NOMO-1 (cell line): ENCODE measurements at regions not wholly inside any gene's neighbourhood (a gene's known extent, or its start where the extent isn't known, plus 50 kb on each side); places are given as distances from the start of the nearest gene placed in this dataset.
A peak's percentile ranks its signal among the peaks of the same experiment; 100 is the strongest.
"Not testable (repeated sequence)": the region's sequence is repeated elsewhere in the genome, so short reads cannot be mapped to it uniquely, and the experiment has no call there.

Experiments used
- DNase-seq, 2 experiments: peaks; one replicate each; lab custom pipeline; 2025; ENCODE audit not compliant: unreplicated experiment in 2 of 2; lab: John Stamatoyannopoulos, UW

DNA sequence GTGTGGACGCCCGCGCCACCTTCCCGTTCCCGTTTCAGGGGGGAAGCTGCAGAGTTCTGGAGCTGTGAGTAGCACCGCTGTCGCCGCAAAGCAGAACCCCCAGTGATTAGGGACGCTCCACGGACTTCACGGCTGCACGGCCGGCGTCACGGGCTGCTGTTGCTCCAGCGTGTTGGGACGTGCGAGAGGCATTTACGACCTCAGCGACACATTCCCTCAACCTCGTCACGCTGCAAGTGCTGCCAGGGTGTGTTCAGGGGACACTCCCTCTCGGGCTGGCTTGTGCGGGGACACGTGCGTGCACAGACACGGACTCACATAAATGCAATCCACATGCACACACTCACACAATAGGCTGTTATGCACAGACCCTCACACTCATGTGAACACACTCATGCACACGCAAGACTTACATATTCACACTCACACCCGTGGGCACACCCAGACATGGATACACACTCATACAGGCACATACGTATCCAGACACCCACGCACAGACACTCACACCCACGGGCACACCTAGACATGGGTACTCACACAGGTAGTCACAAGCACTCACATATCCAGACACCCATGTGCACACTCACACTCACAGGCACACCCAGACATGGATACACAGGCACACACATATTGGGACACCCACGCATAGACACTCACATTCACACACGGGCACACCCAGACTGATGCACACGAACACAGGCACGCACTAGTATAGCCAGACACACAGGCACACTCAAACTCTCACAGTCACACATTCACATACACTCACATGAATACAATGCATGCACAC lies 198.0 kb upstream of the ZNF469 start:
- DNase-seq: not testable (repeated sequence)

DNA sequence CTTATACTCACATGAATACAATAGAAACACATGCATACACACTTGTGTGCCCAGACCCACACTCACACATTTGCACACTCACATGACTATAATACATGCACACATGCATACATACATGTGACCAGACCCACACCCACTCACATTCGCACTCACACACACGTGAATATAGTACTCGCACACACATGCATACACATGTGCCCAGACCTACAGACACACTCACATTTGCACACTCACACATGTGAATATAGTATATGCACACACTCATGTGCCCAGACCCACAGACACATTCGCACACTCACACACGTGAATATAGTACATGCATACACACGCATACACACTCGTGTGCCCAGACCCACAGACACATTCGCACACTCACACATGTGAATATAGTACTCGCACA lies 197.4 kb upstream of the ZNF469 start:
- DNase-seq: not testable (repeated sequence)

DNA sequence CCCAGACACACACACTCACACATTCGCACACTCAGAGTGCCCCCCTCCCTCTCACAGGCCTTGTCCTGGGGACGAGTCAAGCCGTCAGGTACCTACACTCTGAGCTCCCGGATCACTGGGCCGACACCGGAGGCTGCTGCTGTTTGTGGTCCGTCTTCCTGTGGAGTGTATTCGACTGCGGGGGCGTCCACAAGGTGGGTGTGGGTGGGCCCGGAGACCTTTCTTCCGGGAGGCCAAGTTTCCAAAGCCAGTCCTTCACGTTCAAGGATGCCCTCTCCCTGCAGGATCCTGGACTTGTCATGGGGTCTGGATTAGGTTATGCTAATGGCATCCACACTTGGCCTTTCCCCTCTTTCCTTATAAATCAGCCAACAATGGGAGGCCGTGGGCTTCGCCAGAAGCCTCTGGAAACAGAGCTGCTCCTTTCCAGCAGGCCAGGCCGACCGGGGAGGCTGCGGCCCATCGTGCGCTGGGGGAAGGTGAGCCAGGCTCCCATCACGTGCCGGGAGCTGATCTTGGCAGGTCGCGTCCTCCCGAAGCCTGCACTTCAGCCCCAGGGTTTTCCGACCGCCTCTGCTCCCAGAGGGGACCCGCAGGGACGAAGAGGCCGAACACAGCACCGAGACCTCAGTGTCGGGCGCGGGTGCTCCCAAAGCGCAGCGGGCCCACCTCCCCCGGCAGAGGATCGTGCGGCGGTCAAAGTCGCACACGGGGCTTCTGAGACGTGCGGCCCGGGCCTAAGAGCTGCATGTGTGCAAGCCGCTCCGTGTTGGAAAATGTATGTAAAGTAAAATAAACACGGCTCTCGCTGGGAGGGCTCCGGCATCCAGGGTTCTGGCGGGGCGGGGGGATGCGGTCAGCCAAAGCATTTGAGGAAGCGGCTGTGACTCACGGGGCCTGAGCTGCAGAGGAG lies 196.5 kb upstream of the ZNF469 start:
- not testable (repeated sequence) for DNase-seq

DNA sequence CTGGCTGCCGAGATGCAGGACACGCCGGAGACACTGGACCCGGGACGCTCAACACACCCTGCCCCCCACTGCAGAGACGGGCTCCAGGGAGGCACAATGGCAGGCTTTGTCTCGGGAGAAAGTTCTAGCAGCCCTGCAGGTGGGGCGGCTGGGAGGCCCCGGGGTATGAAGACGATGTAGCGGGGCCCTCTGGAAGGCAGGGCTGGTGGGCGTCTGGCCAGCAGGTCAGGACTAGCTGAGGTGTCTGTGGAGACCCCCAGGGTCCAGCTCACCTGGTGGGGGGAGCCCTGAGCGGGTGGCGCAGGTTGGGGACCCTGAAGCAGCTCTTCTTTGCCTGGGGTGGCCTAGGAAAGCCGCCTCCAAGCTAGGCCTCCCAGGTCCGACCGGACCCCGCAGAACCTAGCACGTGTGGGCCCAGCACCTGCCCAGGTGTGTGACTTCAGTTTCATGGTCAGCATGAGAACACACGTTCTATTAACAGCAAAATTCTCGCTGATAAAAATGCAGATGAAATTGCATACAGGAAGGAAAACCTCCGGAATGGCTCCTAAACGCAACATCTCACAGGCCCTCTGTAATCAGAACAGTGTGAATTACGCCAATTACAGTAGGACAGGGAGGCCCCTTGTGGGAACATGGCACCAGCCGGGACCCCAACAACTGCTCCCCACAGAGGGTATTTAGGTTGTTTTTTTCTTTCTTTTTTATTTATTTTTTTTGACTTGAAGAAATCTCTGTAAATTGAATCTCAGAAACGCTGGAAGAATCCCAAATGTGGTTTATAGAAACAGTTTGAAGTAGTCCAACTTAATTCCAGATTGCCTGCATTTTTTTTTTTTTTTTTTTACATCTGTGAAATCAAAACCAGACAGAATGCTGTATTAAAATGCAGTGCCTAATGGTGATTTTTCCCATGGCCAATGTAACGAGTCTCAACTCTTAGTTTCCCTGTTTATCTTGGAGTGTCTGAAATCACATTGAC lies 195.6 kb upstream of the ZNF469 start:
- not testable (repeated sequence) for DNase-seq

DNA sequence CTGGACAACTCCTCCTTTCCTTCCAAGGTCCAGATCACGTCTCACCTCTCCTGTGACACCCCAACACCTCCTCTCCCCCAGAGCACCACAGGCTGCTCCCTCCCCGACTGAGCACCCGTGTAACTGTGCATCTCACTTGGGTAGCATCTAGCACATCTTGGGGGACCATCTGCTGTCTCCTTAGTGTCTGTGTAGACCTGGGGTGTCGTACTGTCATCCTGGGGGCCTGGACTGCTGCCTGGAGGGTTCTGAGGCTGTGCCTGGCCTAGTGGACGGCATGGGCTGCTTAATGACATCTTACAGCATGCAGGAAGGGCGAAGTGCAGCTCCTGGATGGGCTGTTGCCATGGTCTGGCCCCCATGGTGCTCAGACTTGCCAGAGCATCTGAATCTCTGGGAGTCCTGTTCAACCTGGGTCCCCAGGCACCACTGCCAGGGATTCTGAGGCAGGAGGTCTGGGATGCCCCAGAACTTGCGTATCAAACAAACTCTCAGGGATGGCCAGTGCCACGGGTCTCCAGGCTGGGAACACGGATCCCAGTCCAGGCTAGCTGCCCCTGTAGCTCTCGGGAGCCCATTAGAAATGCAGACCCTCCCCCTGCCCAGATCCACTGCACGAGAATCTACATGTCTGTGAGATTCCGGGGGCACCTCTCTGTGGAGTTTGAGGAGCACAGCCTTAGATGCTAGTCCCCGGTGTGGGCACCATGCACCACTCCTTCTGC lies 194.4 kb upstream of the ZNF469 start:
- DNase-seq: not testable (repeated sequence)

DNA sequence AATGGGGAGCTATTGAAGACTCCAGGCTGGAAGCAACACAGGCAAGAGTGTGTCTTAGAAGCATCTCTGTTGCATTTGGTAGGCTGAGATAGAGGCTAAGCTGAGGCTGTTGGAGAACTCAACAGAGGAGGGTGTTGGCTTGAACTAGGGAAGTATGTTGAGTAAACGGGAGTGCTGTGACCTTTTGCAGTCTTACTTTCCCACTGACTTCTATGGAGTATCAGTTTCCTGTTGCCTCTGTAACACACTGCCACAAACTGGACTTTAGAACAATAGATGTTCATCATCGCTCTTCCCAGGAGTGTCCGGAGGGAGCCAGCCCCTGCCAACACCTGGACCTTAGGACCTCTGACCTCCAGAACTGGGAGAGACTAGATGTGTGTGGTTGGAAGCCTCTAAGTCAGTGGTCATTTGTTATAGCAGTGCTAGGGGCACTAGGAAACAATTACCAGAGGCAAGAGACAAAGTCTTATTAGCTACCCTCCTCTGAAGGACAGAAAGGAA lies 192.1 kb upstream of the ZNF469 start:
- not testable (repeated sequence) for DNase-seq

DNA sequence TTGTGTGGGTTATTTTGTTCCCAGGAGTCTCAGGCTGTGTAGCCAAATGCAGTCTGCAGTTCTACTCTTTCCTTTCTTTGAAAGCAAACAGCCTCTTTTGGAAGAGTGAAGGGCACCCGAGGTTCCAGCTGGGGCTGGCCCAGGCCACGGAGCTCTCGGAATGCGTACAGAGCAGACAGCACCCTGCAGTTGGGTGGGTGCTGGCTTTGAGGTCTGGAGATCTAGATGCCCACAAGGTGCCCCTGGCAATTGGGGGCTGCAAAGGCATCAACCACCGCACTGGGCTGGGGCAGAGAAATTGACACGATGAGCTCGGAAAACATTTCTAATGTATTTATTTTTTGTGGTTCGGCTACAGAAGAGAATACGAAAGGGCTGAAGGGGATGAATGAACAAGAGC lies 191.6 kb upstream of the ZNF469 start:
- not testable (repeated sequence) for DNase-seq

DNA sequence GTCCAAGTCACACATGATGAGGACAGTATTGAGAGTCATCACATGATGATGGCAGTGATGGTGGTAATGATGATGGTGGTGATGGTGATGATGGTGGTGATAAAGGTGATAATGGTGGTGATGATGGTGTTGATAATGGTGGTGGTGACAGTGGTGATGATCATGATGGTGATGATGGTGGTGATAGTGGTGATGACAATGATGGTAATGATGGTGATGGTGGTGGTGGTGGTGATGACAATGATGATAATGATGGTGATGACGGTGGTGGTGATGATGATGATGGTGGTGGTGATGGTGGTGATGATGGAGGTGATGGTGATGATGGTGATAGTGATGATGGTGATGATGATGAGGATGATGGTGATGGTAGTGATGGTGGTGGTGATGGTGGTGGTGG lies 190.2 kb upstream of the ZNF469 start:
- no peak for DNase-seq

DNA sequence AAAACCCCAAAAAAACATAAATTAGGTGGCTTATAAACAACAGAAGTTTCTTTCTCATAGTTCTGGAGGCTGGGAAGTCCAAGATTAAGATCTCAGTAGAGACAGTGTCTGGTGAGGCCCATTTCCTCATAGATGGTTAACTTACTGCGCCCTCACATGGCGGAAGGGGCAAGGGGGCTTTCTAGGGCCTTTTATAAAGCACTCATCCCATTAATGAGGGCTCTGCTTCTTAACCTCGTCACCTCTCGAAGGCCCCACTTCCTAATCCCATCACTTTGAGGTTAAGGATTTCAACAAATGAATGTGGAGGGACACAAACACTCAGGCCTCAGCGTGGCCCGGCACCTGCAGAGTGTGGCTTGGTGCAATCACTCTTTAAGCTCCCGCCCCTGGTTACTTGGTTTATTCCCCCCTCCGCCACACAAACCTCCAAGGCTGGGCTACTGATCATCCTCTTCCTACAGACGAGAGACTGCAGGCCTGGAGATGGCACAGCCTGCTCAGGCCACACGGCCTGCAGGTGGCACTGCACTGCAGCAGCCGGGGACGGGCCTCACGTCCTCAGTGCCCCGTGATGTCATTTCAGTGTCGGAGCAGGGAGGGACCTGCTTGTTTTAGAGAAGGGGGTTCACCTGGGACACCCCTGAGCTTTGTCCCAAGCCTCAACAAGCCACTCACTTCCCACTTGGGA lies 188.9 kb upstream of the ZNF469 start:
- peak; percentile 14 to 51 for DNase-seq

DNA sequence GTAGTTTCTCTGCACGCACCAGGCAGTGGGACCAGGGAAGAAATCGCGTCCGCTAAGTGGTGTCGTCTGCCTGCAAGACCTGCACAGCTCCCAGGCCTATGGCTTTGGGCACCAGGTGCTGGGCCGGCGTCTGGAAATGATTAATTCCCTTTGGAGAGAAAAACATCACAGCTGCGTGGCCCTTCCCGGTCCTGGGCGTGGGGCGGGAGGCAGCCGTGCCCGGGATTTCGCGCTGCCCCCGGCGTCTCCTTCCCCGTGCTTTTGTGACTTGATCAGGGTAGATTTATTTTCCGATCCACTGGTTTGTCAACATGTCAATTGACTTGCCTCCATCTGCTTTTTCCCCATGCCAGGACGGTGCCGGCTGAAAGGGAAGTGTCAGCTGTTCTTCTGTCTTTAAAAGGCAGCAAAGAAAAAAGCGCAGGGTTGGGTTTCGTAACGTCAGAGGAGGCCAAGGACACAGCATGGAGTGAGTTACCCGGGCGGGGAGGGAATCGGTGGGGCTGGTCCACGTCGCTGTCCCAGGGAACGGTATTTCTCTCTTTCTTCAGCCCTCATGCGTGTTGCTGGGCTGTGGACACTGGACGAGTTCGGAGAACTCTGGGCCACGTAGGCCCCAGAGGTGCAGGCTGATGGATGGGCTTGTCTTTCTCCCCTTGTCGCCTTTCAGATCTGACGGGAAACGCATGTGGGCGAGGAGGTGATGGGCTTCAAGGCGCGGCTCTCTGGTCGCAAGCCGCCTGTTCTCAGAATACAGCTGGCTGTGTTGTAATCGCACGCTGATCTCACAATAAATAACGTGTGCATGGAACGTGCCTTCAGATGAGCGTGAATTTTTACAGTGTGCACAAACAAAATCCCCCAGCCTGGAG lies 188.1 kb upstream of the ZNF469 start:
- DNase-seq: peak; percentile 80 to 81

DNA sequence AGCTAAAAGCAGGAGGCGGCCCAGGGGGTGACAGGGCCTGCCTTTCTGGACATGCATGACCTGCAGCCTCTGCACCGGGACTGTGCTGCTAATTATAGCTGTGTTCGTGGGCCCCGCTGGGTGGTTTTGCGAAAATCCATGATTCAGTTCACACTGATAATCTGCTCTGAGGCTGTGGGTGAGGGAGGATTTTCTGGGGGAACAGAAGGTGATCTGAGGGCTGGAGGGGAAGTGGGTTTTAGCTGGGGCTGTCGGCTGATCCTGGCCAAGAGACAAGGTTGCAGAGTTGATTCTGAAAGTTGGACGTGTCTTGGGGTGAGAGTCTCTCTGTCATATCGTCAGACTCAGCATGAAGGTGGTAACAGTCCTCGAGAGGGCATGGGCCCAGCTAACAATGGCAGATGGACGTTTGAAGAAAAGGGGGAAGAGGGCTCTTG lies 187.5 kb upstream of the ZNF469 start:
- DNase-seq: peak; percentile 32 to 45

DNA sequence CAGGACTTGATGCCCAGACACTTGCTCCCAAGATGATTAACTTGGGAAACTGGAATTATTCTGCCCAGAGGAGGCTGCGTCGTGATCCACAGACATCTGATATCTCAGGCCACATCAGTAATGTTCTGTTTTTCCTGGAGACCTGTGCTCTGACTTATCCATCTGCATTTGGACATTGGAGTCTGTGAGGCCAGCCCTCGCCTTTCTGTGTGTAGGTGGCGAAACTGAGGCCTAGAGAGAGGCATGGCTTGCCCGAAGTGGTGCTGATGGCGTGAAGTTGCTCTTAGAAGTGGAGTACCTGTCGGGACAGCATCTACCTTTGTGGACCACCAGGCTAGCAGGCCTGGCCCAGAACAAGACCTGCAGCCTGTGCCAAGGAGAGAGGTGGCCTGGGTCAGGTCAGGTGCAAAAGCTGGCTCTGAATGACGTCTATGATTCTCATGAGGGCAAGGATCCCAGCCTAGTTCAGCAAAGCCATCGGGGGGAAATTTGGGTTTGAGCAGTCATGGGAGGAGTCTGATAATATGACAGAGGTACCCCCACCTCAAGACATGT lies 186.8 kb upstream of the ZNF469 start:
- DNase-seq: no peak

DNA sequence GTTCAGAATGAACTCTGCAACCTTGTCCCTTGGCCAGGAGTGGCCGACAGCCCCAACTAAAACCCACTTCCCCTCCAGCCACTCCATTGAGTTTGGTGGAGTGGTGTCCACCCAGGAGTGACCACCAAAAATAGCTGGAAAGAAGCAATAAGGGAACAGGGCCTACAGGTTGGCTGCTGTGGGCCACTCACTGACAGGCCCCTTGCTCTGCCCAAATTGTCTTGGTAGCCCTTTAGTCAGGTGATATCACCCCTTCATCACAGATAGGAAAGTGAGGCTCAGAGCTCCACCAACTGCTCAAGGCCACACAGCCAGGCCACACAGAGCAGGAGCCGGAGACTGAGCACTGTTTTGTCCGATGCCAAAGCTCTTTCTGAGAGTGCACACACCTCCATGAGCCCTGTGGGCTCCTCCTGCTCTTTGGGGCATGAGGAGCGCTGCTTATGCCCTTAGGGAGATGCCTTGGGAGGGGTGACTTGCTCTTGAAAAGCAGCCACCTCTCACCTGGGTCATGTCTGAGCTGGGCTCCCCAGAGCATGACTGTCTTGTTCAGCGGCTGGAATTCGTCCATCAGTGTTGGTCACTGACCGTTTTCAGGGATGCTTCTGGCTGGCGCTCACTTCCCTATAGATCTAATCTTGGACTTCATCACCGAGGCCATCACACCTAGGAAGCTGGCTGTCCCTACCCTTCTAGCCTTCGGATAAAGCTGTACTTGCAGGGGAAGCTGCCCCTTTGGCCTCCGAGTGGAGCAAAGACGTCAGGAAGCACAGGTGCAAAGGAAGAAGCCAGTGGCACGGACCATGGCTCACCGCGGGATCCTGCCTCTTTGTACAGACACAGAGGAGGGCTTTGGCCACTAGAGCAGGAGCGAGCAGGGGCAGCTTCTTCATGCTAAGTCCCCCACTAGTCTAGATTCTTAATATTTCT lies 186.0 kb upstream of the ZNF469 start:
- no peak for DNase-seq

DNA sequence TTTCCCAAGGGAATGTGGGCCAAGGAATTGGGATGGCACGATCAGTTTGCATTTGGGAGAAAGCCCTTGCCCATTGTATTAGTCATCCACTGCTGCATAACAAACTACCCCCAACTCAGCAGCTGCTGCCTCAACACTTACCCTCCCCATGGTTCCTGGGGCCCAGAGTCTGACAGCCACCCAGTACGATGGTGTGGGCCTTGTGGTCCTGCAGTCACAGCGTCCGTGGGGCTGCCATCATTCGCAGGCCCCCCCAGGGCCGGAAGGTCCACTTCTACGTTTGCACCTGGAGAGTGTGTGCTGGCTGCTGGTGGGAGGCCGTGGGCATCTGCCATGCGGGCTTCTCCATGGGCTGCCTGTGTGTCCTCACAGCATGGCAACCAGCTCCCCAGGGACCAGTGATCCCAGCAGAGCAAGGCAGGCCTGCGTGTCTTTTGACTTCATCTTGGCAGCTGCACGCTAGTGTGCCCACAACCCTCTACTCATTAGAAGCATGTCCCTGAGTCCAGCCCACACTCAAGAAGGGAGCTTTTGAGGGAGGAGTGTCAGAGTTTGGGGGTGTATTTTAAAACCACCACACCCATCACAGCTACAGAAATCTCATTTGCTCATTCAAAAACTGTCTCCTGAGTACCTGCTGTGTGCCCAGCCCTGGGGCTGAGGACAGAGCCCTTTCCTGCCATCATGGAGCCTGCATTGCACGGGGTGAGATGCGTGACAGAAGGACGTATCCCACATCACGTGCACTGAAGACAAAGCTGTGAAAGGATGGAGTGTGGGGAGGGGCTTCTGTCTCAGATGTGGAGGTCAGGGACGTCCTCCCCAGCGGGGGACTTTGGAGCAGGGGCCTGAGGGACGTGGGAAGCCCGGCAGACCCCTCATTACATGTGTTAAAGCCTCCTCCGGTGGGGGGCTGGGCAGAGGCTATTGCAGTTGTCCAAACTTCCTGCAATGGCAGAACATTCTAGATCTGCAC lies 185.0 kb upstream of the ZNF469 start:
- DNase-seq: no peak

DNA sequence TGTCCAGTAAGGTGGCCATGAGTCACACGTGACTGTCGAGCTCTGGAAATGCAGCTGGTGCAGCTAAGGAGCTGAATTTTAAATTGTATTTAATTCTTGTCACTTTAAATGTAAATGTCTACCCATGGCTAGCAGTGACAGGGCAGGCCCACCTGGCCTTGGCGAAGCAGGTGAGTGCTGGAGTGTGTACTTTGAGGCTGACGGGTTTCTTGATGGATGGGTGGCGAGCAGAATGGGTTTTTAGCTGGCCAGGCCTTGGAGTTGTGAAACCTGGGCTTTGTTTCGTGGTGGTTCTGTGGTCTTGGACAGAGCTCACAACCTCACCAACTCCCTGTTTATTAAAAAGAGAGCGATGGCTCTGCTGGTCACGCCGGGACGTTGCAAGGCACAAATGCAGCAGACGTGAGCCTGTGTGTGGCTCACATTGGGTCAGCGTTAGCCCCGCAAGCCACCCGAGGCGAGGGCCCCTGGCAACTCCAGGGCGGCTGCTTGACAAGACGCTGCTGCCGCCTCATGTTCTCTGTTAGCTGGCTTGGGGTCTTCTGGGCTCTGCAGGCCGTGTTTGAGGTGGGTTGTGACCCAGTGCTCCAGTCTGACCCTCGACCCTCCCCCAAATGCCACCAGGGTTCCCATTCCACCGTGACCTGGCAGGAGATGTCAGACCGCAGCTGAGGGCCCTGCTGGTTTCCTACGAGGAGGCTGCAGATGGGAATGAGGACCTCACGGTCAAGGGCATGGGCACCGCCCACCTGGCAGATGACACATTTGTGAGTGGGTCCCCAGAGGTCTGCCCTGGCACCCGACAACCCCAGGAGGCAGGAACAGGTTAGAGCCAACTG lies 184.1 kb upstream of the ZNF469 start:
- not testable (repeated sequence) for DNase-seq
